Mucosa of descending colon (tissue), 3 donors: ENCODE measurements at regions not wholly inside any gene's neighbourhood (a gene's known extent, or its start where the extent isn't known, plus 50 kb on each side); places are given as distances from the start of the nearest gene placed in this dataset.

Experiments used
- ATAC-seq: fragments of 200-7000 bp; cut with Tn5 transposase; one replicate; pipeline ENCODE4 v1.9.1; 2020; ENCODE audit warnings: mild to moderate bottlenecking, moderate library complexity
- DNase-seq, 3 donors: peaks; one replicate each; pipeline ENCODE4 v3.0.0-alpha.2; 2020
- H3K36me3 ChIP-seq: fragments of 200-600 bp; one replicate; pipeline ENCODE4 v1.8.0; 2021; ENCODE audit warnings: low read depth, mild to moderate bottlenecking
- H3K4me1 ChIP-seq: fragments of 200-600 bp; one replicate; pipeline ENCODE4 v1.8.0; 2021; ENCODE audit warnings: low read depth, mild to moderate bottlenecking
- H3K4me3 ChIP-seq: fragments of 200-600 bp; one replicate; pipeline ENCODE4 v1.8.0; 2021; ENCODE audit warnings: mild to moderate bottlenecking
- H3K9me3 ChIP-seq: fragments of 200-600 bp; one replicate; pipeline ENCODE4 v1.8.0; 2021; ENCODE audit warnings: mild to moderate bottlenecking
- intact Hi-C, 2 donors: fragments of 100-400 bp; cut with DNase I in 1 of 2; cut with micrococcal nuclease in 1 of 2; formaldehyde crosslinking; loops; one replicate each; pipeline versions ENCODE4 v1.11.0 to v1.11.1; 2022; cut with DNase I, micrococcal nuclease
- TF ChIP-seq, protein P1 (sequence below): fragments of 200-600 bp; IDR thresholded peaks from one replicate; pipeline ENCODE4 v1.8.0; 2022; ENCODE audit warnings: antibody characterized with exemption, mild to moderate bottlenecking
- donor health status: DM: no; HTN: no; CAD: no; lungs with moderate emphysema.
- donor health status: DM: no; HTN: no; CAD: no.
- donor health status: DM: no; HTN: yes; CAD: no.

DNA sequence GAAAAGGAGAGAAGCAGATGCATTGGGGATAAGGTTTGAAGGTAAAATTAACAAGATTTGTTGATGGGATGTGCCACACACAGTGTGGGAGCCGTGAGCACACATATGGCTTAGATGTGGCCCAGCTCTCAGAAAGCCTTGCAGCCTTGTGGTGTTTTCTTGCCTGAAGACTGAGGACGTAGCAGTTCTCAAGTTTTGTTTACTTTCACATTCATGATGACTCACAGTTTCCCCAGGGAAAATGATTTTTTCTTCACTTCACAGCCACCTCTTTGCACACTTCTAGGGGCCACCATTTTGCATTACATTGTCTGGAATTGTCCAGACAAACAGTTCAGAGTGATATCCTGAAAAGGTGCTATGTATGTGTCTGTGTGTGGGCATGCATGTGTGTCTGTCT is 126.2 kb downstream of the BASP1 start:
- DNase-seq (no peak), ATAC-seq (peak; percentile 63)
- Histone ChIP-seq H3K36me3 (no peaks in the 10 kb centered on the region), H3K9me3 (no peaks in the 10 kb centered on the region), H3K4me3 (no peak overlapping the region), H3K4me1 (no peaks in the 10 kb centered on the region)
- TF ChIP-seq, protein P1, sequence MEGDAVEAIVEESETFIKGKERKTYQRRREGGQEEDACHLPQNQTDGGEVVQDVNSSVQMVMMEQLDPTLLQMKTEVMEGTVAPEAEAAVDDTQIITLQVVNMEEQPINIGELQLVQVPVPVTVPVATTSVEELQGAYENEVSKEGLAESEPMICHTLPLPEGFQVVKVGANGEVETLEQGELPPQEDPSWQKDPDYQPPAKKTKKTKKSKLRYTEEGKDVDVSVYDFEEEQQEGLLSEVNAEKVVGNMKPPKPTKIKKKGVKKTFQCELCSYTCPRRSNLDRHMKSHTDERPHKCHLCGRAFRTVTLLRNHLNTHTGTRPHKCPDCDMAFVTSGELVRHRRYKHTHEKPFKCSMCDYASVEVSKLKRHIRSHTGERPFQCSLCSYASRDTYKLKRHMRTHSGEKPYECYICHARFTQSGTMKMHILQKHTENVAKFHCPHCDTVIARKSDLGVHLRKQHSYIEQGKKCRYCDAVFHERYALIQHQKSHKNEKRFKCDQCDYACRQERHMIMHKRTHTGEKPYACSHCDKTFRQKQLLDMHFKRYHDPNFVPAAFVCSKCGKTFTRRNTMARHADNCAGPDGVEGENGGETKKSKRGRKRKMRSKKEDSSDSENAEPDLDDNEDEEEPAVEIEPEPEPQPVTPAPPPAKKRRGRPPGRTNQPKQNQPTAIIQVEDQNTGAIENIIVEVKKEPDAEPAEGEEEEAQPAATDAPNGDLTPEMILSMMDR = no peak
- intact Hi-C loops = no loop called here

DNA sequence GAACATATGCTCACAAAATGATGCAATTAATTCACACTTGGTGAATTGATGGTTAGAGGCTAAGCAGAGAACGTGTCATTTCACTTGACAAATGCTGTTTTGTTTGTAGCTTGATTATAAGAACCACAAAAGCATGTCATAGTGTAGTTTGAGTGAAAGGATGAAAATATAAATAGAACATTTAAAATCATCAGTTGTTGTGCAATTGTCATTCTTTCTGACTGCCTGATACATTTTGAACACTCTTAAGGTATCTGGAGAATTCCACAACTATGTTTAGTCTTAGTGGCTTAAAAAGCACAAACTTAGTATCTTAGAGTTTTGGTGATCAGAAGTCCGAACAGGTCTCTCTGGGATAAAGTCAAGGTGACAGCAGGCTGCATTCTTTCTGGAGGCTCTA is 129.4 kb downstream of the BASP1 start:
- ATAC-seq = no peak

DNA sequence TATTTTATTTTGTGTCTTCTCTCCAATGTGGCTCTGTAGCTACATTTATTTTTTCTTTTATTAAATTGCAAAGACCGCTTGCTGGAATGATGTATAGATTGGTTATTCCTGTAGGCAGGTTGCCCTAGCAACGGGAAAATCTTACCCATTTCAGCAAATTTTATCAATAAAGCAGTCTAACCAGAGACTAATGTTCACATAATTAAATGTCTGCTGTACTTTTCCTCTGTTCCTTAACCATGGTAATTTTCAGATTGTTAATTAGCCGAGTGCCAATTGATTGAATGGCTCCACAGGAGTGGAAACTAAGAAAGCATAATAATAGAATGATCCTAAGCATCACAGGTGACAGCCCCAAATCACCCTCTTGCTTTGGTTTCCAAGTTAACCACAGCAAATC is 134.8 kb downstream of the BASP1 start:
- Histone ChIP-seq H3K4me1 (no peaks in the 10 kb centered on the region), H3K4me3 (no peak overlapping the region), H3K36me3 (no peaks in the 10 kb centered on the region), H3K9me3 (no peaks in the 10 kb centered on the region)
- TF ChIP-seq, protein P1 = no peak
- intact Hi-C loops = no loop called here
- ATAC-seq (no peak), DNase-seq (no peak)

More for the DNA sequence above, 129.4 kb downstream of the BASP1 start:
- Histone ChIP-seq H3K9me3 (no peaks in the 10 kb centered on the region), H3K36me3 (no peaks in the 10 kb centered on the region), H3K4me3 (no peak overlapping the region), H3K4me1 (no peaks in the 10 kb centered on the region)
- no peak for DNase-seq
- intact Hi-C loops = no loop called here
- TF ChIP-seq, protein P1 = no peak

DNA sequence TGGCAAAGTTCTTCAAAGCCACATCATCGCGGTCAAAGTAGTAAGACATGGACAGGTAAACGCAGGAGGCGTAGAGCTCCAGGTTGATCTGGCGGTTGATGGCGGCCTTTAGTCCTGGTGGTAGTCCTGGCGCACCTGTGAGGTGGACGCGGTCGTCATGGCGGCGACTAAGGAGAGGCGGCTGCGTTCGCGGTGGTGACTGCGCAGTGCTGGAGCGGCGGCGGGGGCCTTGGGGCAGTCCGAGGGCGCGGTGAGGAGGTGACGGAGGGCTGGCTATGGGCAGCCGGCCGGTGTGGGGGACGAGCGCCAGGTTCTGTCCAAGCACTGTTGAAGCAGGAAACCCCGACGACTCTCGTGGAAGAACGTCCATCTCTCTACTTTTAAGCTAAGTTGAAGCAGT is 136.8 kb downstream of the BASP1 start:
- Histone ChIP-seq H3K36me3 (no peaks in the 10 kb centered on the region), H3K9me3 (peaks cover 3% of the 10 kb centered on the region), H3K4me1 (no peaks in the 10 kb centered on the region), H3K4me3 (no peak overlapping the region)
- ATAC-seq (no peak), DNase-seq (no peak)
- TF ChIP-seq, protein P1 = no peak
- intact Hi-C loops = no loop called here

DNA sequence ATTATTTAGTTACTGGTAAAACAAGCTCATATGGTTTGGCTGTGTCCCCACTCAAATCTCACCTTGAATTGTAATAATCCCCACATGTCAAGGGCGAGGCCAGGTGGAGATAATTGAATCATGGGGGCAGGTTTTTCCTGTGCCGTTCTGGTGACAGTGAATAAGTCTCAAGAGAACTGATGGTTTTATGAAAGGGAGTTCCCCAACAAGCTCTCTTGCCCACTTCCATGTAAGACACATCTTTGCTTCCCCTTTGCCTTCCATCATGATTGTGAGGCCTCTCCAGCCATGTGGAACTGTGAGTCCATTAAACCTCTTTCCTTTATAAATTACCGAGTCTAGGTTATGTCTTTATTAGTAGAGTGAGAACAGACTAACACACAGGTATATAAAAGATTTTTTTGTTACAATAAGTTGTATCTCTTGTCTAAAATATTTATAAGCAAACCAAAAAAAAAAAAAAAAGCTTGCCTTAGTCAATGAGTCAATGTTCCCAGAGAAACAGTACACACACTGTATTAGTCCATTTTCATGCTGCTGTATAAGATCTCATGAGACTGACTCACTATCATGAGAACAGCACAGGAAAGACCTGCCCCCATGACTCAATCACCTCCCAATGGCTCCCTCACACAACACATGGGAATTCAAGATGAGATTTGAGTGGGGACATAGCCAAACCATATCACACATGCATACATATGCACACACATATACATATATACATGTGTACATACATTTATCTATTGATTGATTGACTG is 138.3 kb downstream of the BASP1 start:
- ATAC-seq = no peak
- intact Hi-C loops = no loop called here
- TF ChIP-seq, protein P1 = no peak

More for the DNA sequence above, 138.3 kb downstream of the BASP1 start:
- DNase-seq = no peak
- Histone ChIP-seq H3K9me3 (peaks cover 3% of the 10 kb centered on the region), H3K36me3 (no peaks in the 10 kb centered on the region), H3K4me3 (no peak overlapping the region), H3K4me1 (no peaks in the 10 kb centered on the region)
